Superior temporal gyrus (tissue), 1 donor: ENCODE measurements at regions not wholly inside any gene's neighbourhood (a gene's known extent, or its start where the extent isn't known, plus 50 kb on each side); places are given as distances from the start of the nearest gene placed in this dataset.
"Not testable (repeated sequence)": the region's sequence is repeated elsewhere in the genome, so short reads cannot be mapped to it uniquely, and the experiment has no call there.

Experiments
- DNase-seq: peaks from one replicate; pipeline ENCODE4 v3.0.0-alpha.2; 2016; ENCODE audit errors: extremely low spot score

- DNase-seq = no peak
Observed at GRCh38 chr15:25247407-25248038, 191.3 kb downstream of the UBE3A start.

GRCh38 chr15:25248087-25248486, 190.7 kb downstream of the UBE3A start:
- not testable (repeated sequence) for DNase-seq

GRCh38 chr15:25248583-25249235, 190.1 kb downstream of the UBE3A start:
- DNase-seq = no peak

- no peak for DNase-seq
Observed at GRCh38 chr15:25249236-25250010, 189.4 kb downstream of the UBE3A start.

DNA sequence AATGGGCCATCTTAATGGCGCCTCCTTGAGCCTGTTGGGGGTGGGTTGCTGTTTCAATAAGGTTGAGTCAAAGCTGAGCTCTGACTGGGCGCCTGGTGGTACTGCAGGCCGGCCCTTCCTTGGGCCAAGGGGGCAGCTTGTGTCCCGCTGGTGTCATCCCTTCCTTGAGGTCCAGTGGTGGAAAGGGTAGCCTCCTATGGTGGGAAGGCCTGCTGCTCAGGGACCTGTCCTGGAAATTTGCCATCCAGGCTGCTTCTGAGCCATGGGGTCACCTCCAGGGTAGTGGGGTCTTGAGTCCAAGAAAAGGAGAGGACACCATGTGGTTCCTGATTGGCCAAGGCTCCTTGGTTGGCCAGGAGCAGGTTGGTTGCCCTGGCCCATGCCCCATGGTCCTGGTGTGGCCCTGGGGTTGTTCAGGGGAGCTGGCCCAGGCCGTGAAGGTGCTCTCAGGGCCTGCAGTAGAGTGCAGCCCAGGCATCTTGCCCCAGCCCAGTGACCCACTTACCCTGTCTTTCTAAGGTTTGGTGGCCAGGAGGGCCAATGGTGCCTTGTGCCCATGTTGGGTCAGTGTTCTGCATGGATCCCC, 188.7 kb downstream of the UBE3A start:
- DNase-seq = no peak

DNA sequence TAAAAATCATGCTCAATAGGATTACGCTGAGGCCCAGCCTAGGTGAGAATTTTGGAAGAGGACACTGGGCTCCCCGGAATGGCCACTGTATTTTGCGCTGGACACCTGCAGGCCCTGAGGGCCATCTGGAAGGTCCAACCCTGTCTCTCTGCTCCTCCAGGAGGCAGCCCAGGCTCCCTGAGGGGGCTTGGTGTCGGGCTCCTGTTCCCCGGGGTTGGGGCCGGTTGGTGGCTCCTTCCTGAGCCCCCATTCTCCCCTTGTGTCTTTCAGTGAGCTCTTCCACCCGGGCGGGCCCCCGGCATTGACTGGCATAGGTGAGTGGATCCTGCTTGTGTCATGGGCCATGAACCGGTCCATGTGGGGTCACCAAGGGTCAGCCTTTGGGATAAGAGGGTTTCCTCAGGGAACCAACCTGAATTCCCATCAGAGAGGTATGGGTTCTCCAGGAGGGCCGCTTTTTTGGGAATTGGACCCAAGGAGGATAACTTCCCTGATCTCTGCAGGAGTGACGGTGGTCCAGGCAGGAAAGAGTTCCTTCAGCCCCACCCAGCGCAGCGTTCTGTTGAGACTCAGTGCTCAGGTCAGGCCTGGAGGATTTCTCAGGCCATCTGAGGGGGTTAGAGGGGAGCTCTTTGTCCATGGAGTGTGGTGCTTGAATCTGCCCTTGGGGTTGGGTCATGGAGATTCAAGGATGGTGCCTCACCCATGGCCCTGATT, 187.8 kb downstream of the UBE3A start:
- DNase-seq = no peak

GRCh38 chr15:25251700-25252390, 187.0 kb downstream of the UBE3A start:
- DNase-seq = no peak

GRCh38 chr15:25253048-25253973, 185.5 kb downstream of the UBE3A start:
- not testable (repeated sequence) for DNase-seq

- no peak for DNase-seq
Observed at GRCh38 chr15:25268166-25268565, 170.7 kb downstream of the UBE3A start.
